ENCODE measurements at regions not wholly inside any gene's neighbourhood (a gene's known extent, or its start where the extent isn't known, plus 50 kb on each side); places are given as distances from the start of the nearest gene placed in this dataset.

DNA sequence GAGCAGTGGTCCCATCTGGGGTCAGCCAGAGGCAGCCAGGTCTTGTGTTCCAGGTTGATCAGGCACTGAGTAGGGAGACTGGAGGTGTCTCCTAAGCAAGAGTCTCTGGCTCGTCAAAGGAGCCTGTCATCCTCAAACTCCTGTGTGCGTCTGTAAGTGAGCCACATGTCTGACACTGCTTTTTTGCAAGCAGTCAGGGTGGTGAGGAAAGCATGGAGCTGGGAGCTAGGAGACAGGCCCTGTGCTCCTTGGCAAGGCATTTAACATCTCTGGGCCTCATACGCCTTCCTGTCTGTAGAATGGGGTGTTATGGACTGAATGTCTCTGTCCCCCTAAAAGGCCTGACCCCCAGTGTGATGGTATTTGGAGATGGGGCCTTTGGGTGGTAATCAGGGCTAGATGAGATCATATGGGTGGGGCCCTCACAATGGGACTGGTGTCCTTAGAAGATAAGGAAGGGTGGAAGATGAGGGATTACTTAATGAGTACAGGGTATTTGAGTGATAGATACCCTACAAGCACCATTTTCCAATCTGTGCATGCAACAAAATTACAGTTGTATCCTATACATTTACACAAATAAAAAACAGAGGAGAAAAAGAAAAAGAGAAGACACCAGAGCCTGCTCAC is 53.0 kb downstream of the ARL6IP4 start:
- BruUV-seq (replicated peaks) = no TSS peak
- H3K9me3 ChIP-seq = no peaks in the 10 kb centered on the region
- no peaks in the 10 kb centered on the region for H3K27me3 ChIP-seq (replicated peaks; ENCODE audit: control insufficient read depth, insufficient read depth, low read length)
- DNase-seq = no peak
- H3K4me3 Mint-ChIP-seq (ENCODE audit: unreplicated experiment) = no peak overlapping the region
- no peaks in the 10 kb centered on the region for H3K36me3 Mint-ChIP-seq (ENCODE audit: insufficient read depth, unreplicated experiment)
- ChIA-PET CTCF (no interaction called here), POLR2A (no interaction called here)
- intact Hi-C loops (cut with micrococcal nuclease; ENCODE audit: unreplicated experiment) = no loop called here
- no peaks in the 10 kb centered on the region for H3K4me1 ChIP-seq
- no peaks in the 10 kb centered on the region for H3K4me1 Mint-ChIP-seq (ENCODE audit: low read depth, unreplicated experiment)
- H3K27me3 Mint-ChIP-seq (ENCODE audit: insufficient read depth, unreplicated experiment) = no peaks in the 10 kb centered on the region
- TF ChIP-seq CTCF (IDR thresholded peaks at IDR 0.05; ENCODE audit: insufficient read depth in 1 of 2, low read depth in 1 of 2, low read length in 1 of 2, severe bottlenecking in 1 of 2, unreplicated experiment in 1 of 2) = no peak
- no peak overlapping the region for H3K4me3 ChIP-seq (ENCODE audit: low read depth, low read length)
- H3K9me3 Mint-ChIP-seq (ENCODE audit: unreplicated experiment) = no peaks in the 10 kb centered on the region
- no peaks in the 10 kb centered on the region for H3K36me3 ChIP-seq (ENCODE audit: control insufficient read depth, insufficient read depth, low read length)
- H3K27ac Mint-ChIP-seq (ENCODE audit: unreplicated experiment) = no peak overlapping the region

GRCh38 chr12:123032736-123033391 is 52.4 kb downstream of the ARL6IP4 start:
- Histone ChIP-seq H3K27me3 (replicated peaks; ENCODE audit: control insufficient read depth, insufficient read depth, low read length) (no peaks in the 10 kb centered on the region), H3K9me3 (no peaks in the 10 kb centered on the region), H3K36me3 (ENCODE audit: control insufficient read depth, insufficient read depth, low read length) (no peaks in the 10 kb centered on the region), H3K4me3 (ENCODE audit: low read depth, low read length) (no peak overlapping the region), H3K4me1 (no peaks in the 10 kb centered on the region)
- no peak overlapping the region for H3K4me3 Mint-ChIP-seq (ENCODE audit: unreplicated experiment)
- intact Hi-C loops (cut with micrococcal nuclease; ENCODE audit: unreplicated experiment) = no loop called here
- POLR2A ChIA-PET = no interaction called here
- BruUV-seq (replicated peaks) = no TSS peak
- H3K36me3 Mint-ChIP-seq (ENCODE audit: insufficient read depth, unreplicated experiment) = no peaks in the 10 kb centered on the region
- no peaks in the 10 kb centered on the region for H3K27me3 Mint-ChIP-seq (ENCODE audit: insufficient read depth, unreplicated experiment)
- no peaks in the 10 kb centered on the region for H3K4me1 Mint-ChIP-seq (ENCODE audit: low read depth, unreplicated experiment)
- no peak for TF ChIP-seq CTCF (IDR thresholded peaks at IDR 0.05; ENCODE audit: insufficient read depth in 1 of 2, low read depth in 1 of 2, low read length in 1 of 2, severe bottlenecking in 1 of 2, unreplicated experiment in 1 of 2)
- CTCF ChIA-PET = no interaction called here
- DNase-seq = no peak
- no peaks in the 10 kb centered on the region for H3K9me3 Mint-ChIP-seq (ENCODE audit: unreplicated experiment)
- no peak overlapping the region for H3K27ac Mint-ChIP-seq (ENCODE audit: unreplicated experiment)

Measured in Caco-2 (cell line).